ENCODE measurements at regions not wholly inside any gene's neighbourhood (a gene's known extent, or its start where the extent isn't known, plus 50 kb on each side); places are given as distances from the start of the nearest gene placed in this dataset.

DNA sequence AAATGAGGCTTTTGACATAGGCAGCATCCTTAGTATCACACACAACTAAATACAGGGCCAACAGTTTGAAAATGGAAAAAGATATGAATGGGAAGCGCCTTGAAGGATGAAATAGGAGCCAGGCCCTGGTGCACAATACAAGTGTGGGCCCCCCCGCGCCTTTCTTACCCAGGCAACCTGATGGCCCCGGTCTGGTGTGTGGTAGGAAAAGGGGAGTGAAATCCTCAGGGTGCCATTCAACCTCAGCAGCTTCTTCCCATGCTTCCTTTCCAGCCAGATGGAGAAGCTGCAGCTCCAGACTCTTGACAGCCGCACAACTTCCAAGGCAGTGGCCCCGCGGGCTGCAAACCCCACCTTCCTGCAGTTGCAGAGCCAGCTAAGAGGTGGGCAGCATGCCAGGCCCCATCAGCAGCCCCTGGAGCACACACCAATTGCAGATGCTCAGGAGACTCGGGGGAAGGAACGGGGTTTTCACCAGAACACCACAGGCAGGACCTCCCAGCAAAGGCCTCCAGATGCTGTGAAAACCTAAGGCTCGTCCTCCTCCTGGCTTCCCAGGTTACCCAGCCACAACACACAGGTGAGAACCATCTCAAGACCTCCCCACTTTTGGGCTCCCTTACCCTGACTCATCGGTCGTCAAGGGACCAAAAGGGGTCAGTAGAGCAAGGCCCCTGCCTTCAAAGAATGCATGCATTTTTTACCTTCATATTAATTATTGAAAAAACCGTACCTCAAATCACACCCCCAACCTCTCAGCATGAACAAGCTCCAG lies 101.6 kb downstream of the CPN2 start:
- Histone ChIP-seq H3K27me3 (ENCODE audit: insufficient read depth in 3 of 3, low read length in 2 of 3) (peaks cover 0 to 3% (median 0%) of the 10 kb centered on the region in 3 donors), H3K4me1 (peaks cover 13% of the 10 kb centered on the region), H3K9me3 (no peaks in the 10 kb centered on the region), H3K4me3 (no peak overlapping the region), H3K36me3 (ENCODE audit: insufficient read depth in 1 of 2, low read depth in 1 of 2) (no peaks in the 10 kb centered on the region), H3K27ac (no peak overlapping the region)
- ATAC-seq (no peak), DNase-seq (no peak)
- TF ChIP-seq, protein P1, sequence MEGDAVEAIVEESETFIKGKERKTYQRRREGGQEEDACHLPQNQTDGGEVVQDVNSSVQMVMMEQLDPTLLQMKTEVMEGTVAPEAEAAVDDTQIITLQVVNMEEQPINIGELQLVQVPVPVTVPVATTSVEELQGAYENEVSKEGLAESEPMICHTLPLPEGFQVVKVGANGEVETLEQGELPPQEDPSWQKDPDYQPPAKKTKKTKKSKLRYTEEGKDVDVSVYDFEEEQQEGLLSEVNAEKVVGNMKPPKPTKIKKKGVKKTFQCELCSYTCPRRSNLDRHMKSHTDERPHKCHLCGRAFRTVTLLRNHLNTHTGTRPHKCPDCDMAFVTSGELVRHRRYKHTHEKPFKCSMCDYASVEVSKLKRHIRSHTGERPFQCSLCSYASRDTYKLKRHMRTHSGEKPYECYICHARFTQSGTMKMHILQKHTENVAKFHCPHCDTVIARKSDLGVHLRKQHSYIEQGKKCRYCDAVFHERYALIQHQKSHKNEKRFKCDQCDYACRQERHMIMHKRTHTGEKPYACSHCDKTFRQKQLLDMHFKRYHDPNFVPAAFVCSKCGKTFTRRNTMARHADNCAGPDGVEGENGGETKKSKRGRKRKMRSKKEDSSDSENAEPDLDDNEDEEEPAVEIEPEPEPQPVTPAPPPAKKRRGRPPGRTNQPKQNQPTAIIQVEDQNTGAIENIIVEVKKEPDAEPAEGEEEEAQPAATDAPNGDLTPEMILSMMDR (IDR thresholded peaks at IDR 0.05): no peak
- intact Hi-C loops (cut with DNase I): loop anchor here in 1 of 2 donors (5.0 kb wide), 1 partner anchor 177 kb away; no protein-coding TSS in a partner anchor
- WGBS, 3 donors: 48 to 62% (median 59%) methylated on average over 13 of the region's 13 CpGs

DNA sequence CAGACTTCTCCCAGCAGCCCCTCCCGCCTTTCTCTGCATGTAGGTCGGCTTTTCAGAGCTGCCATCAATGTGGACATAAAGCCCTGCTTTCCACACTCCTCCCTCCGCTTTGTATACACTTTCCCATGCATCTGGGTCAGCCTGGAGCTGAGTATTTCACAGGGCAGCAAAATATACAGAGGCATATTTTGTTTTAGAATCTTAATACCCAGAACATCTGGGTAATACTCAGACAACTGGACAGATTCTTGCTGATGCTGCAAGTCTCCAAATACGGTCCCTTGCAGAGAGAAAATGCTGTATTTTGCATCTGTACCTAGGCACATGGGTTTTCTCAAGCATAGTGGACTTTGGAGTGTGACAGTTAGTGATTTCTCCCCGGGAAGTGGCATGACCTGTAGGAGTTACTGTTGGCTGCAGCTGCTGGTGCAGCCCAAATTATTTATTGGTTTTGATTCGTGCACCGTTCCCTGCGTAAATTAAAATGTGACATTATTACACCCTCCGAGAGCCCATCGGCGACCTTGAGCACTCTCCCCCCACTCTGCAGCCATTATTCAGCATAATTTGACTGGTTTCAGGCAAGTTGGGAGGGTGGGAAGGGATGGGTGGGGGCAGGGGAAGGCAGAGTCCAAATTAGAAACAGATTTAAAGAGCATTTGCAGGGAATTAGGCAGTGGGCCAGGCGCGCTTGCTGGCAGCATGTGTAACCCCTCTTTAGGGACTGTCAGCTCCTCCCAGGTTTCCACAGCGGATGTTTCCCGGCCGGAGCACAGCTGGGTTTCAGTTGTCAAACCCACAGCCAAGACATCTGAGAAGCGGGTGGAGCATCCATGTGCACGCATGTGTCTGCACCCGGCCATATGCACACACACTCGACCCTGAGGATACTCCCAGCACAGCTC lies 100.8 kb downstream of the CPN2 start:
- intact Hi-C loops (cut with DNase I): loop anchor here in 1 of 2 donors (5.0 kb wide), 1 partner anchor 178 kb away; no protein-coding TSS in a partner anchor
- TF ChIP-seq, protein P1 (IDR thresholded peaks at IDR 0.05): no peak
- H3K4me1 ChIP-seq: peaks cover 13% of the 10 kb centered on the region
- H3K27me3 ChIP-seq (ENCODE audit: insufficient read depth in 3 of 3, low read length in 2 of 3): peaks cover 0 to 3% (median 0%) of the 10 kb centered on the region in 3 donors
- no peak overlapping the region for H3K4me3 ChIP-seq
- WGBS, 3 donors: 10 to 16% (median 13%) methylated on average over 20 of the region's 20 CpGs
- ATAC-seq (peak; percentile 77 to 86 (median 84)), DNase-seq (peak; percentile 74 to 86)
- H3K27ac ChIP-seq: no peak overlapping the region
- no peaks in the 10 kb centered on the region for H3K9me3 ChIP-seq
- H3K36me3 ChIP-seq (ENCODE audit: insufficient read depth in 1 of 2, low read depth in 1 of 2): no peaks in the 10 kb centered on the region

DNA sequence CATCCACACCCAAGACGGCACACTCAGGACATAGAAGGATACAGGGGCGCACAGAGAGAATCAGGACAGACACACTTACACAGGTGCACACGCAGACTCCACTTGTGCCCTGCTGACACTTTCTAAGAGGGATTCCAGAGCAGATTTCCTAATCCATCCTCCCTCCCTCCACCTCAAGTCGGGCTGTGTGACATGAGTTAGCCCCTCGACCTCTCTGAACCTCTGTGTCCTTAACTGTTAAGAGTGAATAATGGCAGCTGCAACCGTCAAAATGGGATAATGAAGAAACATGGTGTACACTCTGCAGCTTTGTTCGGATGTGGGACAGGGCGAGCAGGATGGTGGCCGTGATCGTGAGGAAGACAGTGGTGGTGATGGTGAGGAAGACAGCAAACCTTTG lies 100.1 kb downstream of the CPN2 start:
- H3K36me3 ChIP-seq (ENCODE audit: insufficient read depth in 1 of 2, low read depth in 1 of 2): no peaks in the 10 kb centered on the region
- no peak for DNase-seq
- WGBS, 3 donors: 32 to 43% (median 35%) methylated on average over 10 of the region's 10 CpGs
- intact Hi-C loops (cut with DNase I): loop anchor here in 1 of 2 donors (5.0 kb wide), 1 partner anchor 179 kb away; no protein-coding TSS in a partner anchor
- H3K27me3 ChIP-seq (ENCODE audit: insufficient read depth in 3 of 3, low read length in 2 of 3): peaks cover 0 to under 1% (median 0%) of the 10 kb centered on the region in 3 donors
- H3K4me3 ChIP-seq: no peak overlapping the region
- H3K9me3 ChIP-seq: no peaks in the 10 kb centered on the region
- no peak for ATAC-seq
- H3K4me1 ChIP-seq: peaks cover 13% of the 10 kb centered on the region
- TF ChIP-seq, protein P1 (IDR thresholded peaks at IDR 0.05): no peak
- H3K27ac ChIP-seq: no peak overlapping the region

DNA sequence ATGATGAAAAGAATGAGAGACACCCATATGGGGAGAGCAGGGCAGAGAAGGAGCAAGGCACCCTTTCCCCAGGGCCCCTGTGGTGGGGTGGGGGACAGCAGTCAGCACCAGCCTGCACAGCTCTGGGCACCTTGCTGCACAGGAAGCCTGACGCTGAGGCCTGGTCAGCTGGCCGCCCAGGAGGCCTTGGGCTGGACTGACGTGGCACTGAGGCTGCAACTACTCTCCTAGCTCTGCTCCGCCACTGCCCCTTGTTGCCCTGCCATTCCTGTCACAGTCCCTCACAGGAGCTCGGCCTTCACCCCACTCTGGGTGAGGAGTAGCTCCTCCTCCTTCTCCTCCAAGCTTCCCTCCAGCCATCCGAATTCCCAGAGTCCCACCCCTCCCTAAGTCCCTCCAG lies 99.7 kb downstream of the CPN2 start:
- no peak overlapping the region for H3K27ac ChIP-seq
- intact Hi-C loops (cut with DNase I): loop anchor here in 1 of 2 donors (5.0 kb wide), 1 partner anchor 179 kb away; no protein-coding TSS in a partner anchor

More for the DNA sequence above, 99.7 kb downstream of the CPN2 start:
- Histone ChIP-seq H3K4me1 (peaks cover 13% of the 10 kb centered on the region), H3K36me3 (ENCODE audit: insufficient read depth in 1 of 2, low read depth in 1 of 2) (no peaks in the 10 kb centered on the region), H3K9me3 (no peaks in the 10 kb centered on the region), H3K27me3 (ENCODE audit: insufficient read depth in 3 of 3, low read length in 2 of 3) (no peaks in the 10 kb centered on the region), H3K4me3 (no peak overlapping the region)
- DNase-seq: no peak
- peak in 2 of 4 donors; percentile 19 to 23 for ATAC-seq
- TF ChIP-seq, protein P1 (IDR thresholded peaks at IDR 0.05): no peak
- WGBS, 3 donors: 75 to 82% (median 77%) methylated on average over 6 of the region's 6 CpGs
